ENCODE measurements at regions not wholly inside any gene's neighbourhood (a gene's known extent, or its start where the extent isn't known, plus 50 kb on each side); places are given as distances from the start of the nearest gene placed in this dataset.

DNA sequence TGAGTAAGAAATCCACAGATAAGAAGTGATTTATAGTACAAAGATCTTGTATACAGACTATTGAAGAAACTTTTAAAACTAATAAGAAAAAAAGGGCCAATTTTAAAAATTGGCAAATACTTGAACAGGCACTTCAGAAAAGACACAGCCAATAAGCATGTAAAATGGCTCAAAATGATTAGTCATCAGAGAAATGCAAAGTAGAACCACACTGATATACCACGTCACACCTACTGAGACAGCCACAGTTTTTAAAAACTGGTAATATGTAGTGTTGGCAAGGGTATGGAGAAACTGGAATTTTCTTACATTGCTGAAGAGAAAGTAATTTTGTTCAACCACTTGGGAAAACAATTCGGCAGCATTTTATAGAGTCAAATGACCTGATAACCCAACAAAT lies 488.9 kb upstream of the HTR1E start:
- no TSS peak for BruUV-seq (replicated peaks)
- TF ChIP-seq, protein P1, sequence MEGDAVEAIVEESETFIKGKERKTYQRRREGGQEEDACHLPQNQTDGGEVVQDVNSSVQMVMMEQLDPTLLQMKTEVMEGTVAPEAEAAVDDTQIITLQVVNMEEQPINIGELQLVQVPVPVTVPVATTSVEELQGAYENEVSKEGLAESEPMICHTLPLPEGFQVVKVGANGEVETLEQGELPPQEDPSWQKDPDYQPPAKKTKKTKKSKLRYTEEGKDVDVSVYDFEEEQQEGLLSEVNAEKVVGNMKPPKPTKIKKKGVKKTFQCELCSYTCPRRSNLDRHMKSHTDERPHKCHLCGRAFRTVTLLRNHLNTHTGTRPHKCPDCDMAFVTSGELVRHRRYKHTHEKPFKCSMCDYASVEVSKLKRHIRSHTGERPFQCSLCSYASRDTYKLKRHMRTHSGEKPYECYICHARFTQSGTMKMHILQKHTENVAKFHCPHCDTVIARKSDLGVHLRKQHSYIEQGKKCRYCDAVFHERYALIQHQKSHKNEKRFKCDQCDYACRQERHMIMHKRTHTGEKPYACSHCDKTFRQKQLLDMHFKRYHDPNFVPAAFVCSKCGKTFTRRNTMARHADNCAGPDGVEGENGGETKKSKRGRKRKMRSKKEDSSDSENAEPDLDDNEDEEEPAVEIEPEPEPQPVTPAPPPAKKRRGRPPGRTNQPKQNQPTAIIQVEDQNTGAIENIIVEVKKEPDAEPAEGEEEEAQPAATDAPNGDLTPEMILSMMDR (conservative IDR thresholded peaks at IDR 0.05; ENCODE audit: low read length), result no peak
- TF ChIP-seq EZH2phosphoT487 (IDR thresholded peaks at IDR 0.05; ENCODE audit: borderline replicate concordance, low read depth, low read length), result no peak
- intact Hi-C loops (cut with micrococcal nuclease; ENCODE audit: unreplicated experiment), result no loop called here
- CTCF ChIA-PET (ENCODE audit: unreplicated experiment), result no interaction called here
- Histone ChIP-seq H3K27ac (ENCODE audit: low read depth, low read length, poor library complexity, severe bottlenecking) (no peak overlapping the region), H3K4me1 (ENCODE audit: insufficient read depth, low read length, poor library complexity, severe bottlenecking) (no peaks in the 10 kb centered on the region), H3K4me2 (ENCODE audit: low read length) (no peak overlapping the region), H3K9me3 (ENCODE audit: low read length) (no peaks in the 10 kb centered on the region), H3K79me2 (ENCODE audit: insufficient read depth, low read depth, low read length) (no peaks in the 10 kb centered on the region), H4K20me1 (ENCODE audit: insufficient read depth, low read length) (no peaks in the 10 kb centered on the region), H3K36me3 (ENCODE audit: insufficient read depth, low read length) (no peaks in the 10 kb centered on the region), H3K4me3 (ENCODE audit: low read depth, low read length, poor library complexity, severe bottlenecking) (no peak overlapping the region), H3K9me2 (ENCODE audit: insufficient read depth, low read length) (no peaks in the 10 kb centered on the region), H2AFZ (ENCODE audit: low read length) (no peak overlapping the region)
- POLR2A ChIA-PET, result no interaction called here
- no peak for DNase-seq (ENCODE audit: low spot score)

- H2AFZ ChIP-seq (ENCODE audit: low read length), result no peak overlapping the region
- POLR2A ChIA-PET, result interaction anchor here (0.7 to 1.2 kb wide), 4 partner anchors 9 to 1581 kb away, joined by 3 read pairs; no protein-coding TSS in a partner anchor
- no peaks in the 10 kb centered on the region for H4K20me1 ChIP-seq (ENCODE audit: insufficient read depth, low read length)
- H3K79me2 ChIP-seq (ENCODE audit: insufficient read depth, low read depth, low read length), result no peaks in the 10 kb centered on the region
- H3K9me2 ChIP-seq (ENCODE audit: insufficient read depth, low read length), result no peaks in the 10 kb centered on the region
- no peaks in the 10 kb centered on the region for H3K36me3 ChIP-seq (ENCODE audit: insufficient read depth, low read length)
- no peaks in the 10 kb centered on the region for H3K9me3 ChIP-seq (ENCODE audit: low read length)
- BruUV-seq (replicated peaks), result no TSS peak
- CTCF ChIA-PET (ENCODE audit: unreplicated experiment), result no interaction called here
- no peak for DNase-seq (ENCODE audit: low spot score)
- no peak overlapping the region for H3K4me2 ChIP-seq (ENCODE audit: low read length)
- no peaks in the 10 kb centered on the region for H3K4me1 ChIP-seq (ENCODE audit: insufficient read depth, low read length, poor library complexity, severe bottlenecking)
- TF ChIP-seq, protein P1 (conservative IDR thresholded peaks at IDR 0.05; ENCODE audit: low read length), result no peak
- TF ChIP-seq EZH2phosphoT487 (IDR thresholded peaks at IDR 0.05; ENCODE audit: borderline replicate concordance, low read depth, low read length), result no peak
- H3K4me3 ChIP-seq (ENCODE audit: low read depth, low read length, poor library complexity, severe bottlenecking), result no peak overlapping the region
- no peak overlapping the region for H3K27ac ChIP-seq (ENCODE audit: low read depth, low read length, poor library complexity, severe bottlenecking)
- intact Hi-C loops (cut with micrococcal nuclease; ENCODE audit: unreplicated experiment), result no loop called here
These were observed 496.7 kb upstream of the HTR1E start for GRCh38 chr6:86440608-86441007.

DNA sequence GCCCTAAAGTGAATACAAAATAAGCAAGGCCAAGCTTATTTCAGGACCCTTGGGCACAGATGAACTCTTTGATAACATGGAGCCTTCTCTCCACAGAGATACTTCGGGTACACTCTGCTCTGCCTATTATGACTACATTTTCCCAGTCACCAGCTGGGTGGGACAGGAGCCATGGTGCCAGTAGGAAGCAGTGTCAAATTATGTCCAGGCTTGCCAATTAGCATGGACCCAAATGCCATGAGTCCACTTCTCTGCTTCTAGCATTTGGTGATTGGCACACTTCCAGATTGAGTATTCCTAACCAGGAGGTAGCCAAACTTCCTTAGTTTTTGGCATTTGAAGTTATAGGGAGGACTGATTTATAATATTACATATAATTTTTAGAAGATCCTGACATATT lies 513.8 kb upstream of the HTR1E start:
- TF ChIP-seq EZH2phosphoT487 (IDR thresholded peaks at IDR 0.05; ENCODE audit: borderline replicate concordance, low read depth, low read length), result no peak
- TF ChIP-seq, protein P1 (conservative IDR thresholded peaks at IDR 0.05; ENCODE audit: low read length), result no peak
- H3K4me2 ChIP-seq (ENCODE audit: low read length), result no peak overlapping the region
- no peaks in the 10 kb centered on the region for H3K79me2 ChIP-seq (ENCODE audit: insufficient read depth, low read depth, low read length)
- no peaks in the 10 kb centered on the region for H4K20me1 ChIP-seq (ENCODE audit: insufficient read depth, low read length)
- H3K36me3 ChIP-seq (ENCODE audit: insufficient read depth, low read length), result no peaks in the 10 kb centered on the region
- no peak for DNase-seq (ENCODE audit: low spot score)
- H3K4me3 ChIP-seq (ENCODE audit: low read depth, low read length, poor library complexity, severe bottlenecking), result no peak overlapping the region
- H2AFZ ChIP-seq (ENCODE audit: low read length), result no peak overlapping the region
- ChIA-PET CTCF (ENCODE audit: unreplicated experiment) (no interaction called here), POLR2A (no interaction called here)
- intact Hi-C loops (cut with micrococcal nuclease; ENCODE audit: unreplicated experiment), result no loop called here
- no peaks in the 10 kb centered on the region for H3K9me2 ChIP-seq (ENCODE audit: insufficient read depth, low read length)
- BruUV-seq (replicated peaks), result no TSS peak
- no peaks in the 10 kb centered on the region for H3K9me3 ChIP-seq (ENCODE audit: low read length)
- H3K27ac ChIP-seq (ENCODE audit: low read depth, low read length, poor library complexity, severe bottlenecking), result no peak overlapping the region
- no peaks in the 10 kb centered on the region for H3K4me1 ChIP-seq (ENCODE audit: insufficient read depth, low read length, poor library complexity, severe bottlenecking)

Data from OCI-LY7 (cell line).